DMS53 treated with DMSO at 0.1 percent for 48 hours (cell line): ENCODE measurements at regions not wholly inside any gene's neighbourhood (a gene's known extent, or its start where the extent isn't known, plus 50 kb on each side); places are given as distances from the start of the nearest gene placed in this dataset.
"Not testable (repeated sequence)": the region's sequence is repeated elsewhere in the genome, so short reads cannot be mapped to it uniquely, and the experiment has no call there.

Source experiments
- DNase-seq: peaks from one replicate; lab custom pipeline; 2025; ENCODE audit not compliant: unreplicated experiment; lab: John Stamatoyannopoulos, UW

DNA sequence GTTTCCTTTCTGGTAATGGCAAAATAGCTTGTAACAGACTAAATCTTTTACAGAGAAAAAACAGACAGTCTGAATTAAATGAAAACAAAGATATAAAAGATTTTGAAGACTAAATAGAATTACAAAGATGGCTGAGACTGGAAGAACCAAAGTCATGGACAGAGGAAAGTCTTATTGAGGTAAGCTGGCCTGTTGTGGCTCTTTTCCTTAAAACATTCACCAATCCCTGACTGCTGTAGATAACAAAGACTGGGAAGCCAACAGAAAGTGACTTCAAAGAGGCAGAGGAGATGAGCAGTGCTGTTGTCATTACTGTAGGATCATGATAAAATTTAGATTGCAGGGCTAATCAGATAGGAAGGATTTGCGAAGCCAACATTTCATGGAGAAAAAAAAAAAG is 517.0 kb downstream of the KIF2B start:
- no peak for DNase-seq

DNA sequence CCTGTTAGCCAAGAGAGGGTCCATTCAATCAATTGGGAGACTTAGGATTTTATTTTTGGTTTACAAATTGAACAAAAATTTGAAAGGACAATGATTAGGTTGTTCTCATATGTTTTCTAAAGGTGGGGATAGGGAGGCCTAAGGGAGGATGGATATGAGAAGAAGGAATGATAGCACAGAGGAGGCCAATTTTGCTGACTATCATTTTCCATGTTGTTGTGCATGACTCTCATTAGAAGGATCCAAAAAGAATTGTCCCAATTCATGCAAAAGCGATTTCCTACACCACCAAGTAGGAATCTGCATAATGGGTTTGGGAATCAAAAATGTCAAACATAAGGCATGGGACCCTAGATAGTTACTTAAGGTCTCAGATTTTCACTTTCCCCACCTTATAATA is 524.8 kb downstream of the KIF2B start:
- no peak for DNase-seq

DNA sequence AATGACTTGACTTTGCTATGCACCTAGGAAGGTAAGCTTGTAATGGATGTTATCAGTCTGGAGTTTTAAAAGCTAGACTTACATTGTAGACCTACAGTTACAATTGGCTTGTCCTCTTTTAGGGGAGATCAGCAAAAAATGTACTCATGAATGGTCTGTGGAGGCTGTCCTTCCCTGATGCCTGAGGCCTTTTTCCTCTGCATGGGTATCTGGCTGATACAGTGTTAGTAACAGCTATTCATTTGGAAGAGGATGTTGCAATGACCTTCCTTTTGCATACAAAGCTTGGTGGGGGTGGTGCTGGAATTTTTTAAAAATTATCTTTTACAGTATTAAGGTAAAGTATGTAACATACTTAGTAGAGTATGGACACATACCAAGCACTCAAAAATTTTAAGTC is 525.5 kb downstream of the KIF2B start:
- DNase-seq = no peak

DNA sequence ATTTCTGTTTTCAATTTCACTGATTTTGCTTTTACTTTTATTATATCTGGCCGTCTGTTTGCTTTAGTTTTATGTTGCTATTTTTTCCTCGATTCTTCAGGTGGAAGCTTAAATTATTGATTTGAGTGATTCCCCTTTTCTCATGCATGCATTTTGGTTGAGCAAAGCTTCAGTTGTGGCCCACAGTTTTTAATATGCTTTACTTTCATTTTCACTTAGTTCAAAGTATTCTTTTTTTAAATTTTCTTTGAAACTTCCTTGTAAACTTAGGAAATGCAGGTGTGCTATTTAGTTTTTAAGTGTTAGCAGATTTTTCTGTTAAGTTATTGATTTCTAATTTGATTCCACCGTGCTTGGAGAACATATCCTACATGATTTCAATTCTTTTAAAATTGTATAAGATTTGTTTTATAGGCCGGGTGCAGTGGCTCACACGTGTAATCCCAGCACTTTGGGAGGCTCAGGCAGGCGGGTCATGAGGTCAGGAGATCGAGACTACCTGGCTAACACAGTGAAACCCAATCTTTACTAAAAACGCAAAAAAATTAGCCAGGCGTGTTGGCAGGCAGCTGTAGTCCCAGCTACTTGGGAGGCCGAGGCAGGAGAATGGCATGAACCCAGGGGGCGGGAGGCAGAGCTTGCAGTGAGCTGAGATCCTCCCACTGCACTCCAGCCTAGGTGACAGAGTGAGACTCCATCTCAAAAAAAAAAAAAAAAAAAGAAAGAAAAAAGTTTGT is 531.2 kb downstream of the KIF2B start:
- DNase-seq = no peak

DNA sequence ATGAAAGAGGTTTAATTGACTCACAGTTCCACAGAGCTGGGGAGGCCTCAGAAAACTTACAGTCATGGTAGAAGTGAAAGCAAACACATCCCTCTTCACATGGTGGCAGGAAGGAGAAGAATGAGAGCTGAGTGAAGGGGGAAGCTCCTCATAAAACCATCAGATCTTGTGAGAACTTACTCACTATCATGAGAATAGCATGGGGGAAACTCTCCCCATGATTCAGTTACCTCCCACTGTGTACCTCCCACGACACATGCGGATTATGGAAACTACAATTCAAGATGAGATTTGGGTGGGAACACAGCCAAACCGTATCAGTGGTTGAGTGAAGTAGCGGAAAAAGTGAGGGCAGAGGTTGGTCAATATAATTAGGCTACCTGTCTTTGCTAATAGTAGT is 538.3 kb downstream of the KIF2B start:
- DNase-seq = not testable (repeated sequence)

DNA sequence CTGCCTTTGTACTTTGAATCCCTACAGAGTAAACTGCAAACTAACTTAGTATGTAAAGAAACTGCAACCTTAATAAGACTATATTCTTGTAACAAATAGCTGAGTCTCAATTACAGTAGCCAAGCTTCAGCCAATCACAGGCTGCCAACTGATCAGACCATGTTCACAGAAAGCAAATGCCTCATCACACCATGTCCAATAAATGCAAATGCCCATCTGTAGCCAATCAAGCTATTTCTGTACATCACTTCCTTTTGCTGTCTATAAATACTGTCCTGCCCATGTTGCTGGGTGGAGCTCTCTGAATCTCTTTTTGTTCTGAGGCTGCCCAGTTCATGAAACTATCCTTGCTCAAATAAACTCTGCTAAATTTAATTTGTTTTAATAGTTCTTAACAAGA is 531.7 kb upstream of the TOM1L1 start:
- no peak for DNase-seq

DNA sequence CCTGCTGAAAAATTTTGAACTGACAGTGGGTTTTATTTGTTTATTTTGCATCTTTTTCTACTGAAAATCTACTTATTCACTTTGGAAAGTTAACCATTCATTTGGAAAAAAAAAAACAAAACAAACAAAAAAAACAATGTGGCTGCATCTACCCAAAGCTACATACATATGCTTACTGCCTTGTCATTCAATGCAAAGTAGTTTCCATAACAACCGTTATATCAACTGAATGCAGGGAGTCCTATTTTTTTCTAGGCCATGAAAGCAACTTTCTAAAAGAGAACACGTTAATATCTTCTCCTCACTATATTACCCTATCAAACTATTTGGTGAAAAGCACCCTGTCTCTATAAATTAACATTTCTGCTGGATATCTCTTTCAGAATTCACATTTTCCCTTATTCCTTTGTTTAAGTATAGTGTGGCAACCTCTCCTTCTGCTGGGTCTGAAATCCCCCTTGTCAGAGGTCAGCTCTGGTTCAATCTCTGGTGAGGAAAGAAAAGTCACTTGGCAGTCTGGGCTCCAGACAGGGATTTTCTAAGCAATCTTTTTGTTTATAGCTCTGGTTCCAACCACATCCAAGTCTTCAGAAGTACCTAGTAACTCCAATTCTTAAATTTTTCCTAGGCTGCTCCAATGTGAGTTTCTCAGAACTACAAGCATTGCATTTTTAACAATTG is 528.4 kb upstream of the TOM1L1 start:
- no peak for DNase-seq

DNA sequence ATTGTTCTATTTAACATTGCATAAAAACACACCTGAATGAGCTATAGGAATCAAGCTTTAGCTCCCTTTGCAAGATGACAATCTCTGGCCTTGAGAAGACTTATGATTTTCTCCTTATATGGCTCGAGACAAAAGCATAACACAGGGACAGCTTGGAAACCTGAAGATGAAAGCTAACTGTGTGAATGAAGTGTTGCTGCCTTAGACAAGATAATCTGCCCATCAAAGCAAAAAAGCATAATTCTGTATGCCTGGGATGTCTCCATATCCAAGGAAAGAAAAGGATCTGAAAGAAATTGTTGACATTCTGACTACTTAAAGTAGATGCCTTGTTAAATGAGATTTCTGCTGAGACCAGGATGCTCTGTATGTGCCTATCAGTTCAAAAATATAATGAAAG is 526.7 kb upstream of the TOM1L1 start:
- no peak for DNase-seq

DNA sequence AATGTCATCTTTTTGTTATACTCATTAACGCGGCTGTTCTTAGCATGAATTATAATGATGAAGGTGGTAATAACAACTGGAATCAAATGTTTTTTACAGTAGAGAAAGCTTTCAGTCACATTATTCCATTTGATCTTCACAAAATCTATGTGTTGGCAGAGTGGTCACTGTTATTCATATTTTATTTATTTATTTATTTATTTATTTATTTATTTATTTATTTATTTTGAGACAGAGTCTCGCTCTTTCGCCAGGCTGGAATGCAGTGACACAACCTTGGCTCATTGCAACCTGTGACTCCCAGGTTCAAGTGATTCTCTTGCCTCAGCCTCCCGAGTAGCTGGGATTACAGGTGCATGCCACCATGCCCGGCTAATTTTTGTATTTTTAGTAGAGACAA is 524.2 kb upstream of the TOM1L1 start:
- DNase-seq = not testable (repeated sequence)

DNA sequence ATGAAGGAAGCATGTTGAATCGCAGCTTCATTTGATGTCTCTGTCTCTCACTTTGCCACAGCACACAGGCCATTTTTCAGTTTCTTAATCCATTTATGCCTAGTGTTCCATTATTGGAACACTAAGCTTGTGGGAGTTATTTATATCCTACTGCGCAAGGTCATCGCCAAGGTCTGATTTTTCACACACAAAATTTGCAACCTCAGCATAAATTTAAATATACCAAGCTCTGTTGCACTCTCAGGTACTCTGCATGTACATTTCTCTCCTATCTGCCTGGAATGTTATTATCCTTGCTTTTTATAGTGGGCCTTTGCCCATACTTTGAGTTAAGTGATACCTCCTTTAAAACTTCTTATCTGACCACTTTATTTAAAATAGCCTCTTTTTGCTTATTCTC is 519.2 kb upstream of the TOM1L1 start:
- DNase-seq = no peak

DNA sequence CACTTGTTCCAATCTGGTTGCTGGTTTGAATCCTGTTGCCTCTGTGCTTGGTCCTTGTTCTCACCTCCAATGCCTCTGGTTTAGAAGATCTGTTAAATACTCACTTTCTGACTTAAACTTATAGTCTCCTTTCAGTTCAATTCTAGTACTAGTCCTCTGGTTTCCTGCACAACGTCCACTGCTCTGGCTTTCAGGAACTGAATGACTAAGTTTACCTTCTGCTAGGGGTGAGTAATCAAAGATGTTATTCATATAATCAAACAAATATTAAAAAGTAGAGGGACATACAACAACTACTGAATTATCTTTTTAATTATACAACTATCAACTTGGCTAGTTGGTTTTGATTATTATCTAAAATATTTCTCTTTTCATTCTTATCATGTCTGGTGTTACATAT is 496.4 kb upstream of the TOM1L1 start:
- no peak for DNase-seq

DNA sequence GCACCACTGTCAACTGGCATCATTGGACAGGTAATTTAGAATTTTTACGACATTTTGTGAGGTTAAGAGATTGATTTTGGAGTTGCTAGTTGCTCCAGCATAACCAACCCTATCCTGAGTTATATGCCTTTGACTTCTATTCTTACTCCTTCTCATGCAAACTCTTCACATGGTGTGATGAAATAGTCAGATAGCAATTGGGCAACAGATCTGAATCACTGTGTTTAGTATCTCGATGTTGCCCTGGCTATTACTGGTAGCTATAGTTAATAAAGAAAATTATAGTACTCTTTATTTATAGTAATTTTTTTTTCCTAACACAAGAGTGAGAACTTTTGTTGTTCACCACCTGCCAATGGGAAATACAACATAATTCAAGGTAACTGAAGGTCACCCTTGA is 494.8 kb upstream of the TOM1L1 start:
- DNase-seq = no peak

DNA sequence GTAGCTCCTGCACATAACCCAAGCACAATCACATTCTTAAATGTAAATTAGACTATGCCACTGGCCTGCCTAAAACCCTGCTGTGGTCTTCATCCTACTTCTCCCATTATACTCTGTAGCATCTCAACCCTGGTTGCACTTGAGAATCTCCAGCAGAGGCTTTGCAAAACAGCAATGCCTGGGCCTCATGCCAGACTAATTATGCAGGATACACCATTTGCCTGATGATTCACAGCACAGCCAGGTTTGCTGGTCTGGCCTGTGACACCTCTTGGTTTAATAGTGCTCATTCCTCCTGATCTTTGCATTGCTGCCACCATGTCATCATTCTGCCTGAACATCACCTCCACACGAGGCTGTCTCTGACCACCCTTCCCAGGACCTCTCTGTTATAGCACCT is 491.9 kb upstream of the TOM1L1 start:
- DNase-seq = peak; percentile 26

DNA sequence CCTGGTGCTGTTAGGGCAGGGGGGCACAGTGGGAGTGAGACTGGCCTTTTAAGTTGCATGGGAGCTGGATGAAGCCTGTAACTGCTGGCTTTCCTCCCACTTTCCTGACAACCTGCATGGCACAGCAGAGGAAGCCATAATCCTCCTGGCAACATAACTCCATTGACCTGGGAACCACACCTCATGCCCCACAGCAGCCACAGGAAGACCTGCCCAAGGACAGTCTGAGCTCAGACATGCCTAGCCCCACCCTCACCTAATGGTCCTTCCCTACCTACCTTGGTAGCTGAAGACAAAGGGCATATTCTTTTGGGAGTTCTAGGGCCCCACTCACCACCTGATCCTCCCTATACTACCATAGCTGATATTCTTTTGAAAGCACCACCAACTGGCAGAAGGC is 482.2 kb upstream of the TOM1L1 start:
- DNase-seq = no peak

DNA sequence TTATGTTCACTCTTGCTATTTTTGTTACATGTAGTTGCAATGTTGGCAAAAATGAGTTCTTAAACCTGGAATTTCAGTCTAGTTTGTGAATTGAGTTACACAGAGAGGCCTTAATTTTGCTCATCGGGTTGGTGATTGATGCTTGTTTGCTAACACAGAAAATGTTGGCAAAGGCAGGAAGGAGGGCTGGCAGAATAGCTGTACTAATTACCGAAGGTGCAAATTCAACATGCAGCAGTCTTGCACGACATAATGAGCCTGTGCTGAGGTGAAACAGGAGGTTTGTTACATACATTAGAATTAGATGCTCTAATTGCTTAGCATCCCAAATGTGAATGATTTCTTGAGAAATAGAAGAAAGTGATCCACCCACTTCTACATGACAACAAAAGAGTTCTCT is 475.0 kb upstream of the TOM1L1 start:
- DNase-seq = no peak

DNA sequence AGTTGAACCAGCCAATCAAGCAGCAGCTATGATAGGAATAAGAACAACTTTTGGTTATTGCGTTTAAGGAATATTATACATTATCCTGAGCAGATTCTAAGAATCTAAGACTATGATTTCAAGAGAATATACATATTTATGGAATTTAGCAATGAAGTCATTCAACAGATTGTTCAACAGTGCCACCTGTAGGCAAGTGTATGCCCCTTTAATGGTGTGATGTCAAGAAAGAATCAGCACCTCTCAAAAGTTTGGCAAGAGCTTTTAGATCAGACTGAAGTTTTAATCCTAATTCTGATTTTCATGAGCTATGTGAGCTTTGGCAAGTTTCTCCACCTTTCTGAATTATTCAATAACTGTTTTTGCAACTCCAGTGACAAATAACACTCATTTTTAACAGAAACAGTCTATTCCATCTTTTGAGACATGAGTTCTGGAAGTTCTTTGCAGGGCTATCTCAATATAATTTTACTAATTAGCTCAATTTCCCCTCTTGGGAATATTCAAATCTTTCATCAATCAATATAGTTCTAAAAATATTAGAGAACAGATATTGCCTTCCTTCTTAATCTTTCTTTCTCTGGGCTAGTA is 474.3 kb upstream of the TOM1L1 start:
- DNase-seq = peak; percentile 37

DNA sequence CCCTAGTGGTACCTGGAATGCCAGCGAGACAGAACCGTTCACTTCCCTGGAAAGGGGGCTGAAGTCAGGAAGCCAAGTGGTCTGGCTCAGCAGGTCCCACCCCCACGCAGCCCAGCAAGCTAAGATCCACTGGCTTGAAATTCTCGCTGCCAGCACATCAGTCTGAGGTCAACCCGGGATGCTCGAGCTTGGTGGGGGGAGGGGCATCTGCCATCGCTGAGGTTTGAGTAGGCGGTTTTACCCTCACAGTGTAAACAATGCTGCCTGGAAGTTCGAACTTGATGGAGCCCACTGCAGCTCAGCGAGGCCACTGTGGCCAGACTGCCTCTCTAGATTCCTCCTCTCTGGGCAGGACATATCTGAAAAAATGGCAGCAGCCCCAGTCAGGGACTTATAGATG is 464.7 kb upstream of the TOM1L1 start:
- DNase-seq = no peak

DNA sequence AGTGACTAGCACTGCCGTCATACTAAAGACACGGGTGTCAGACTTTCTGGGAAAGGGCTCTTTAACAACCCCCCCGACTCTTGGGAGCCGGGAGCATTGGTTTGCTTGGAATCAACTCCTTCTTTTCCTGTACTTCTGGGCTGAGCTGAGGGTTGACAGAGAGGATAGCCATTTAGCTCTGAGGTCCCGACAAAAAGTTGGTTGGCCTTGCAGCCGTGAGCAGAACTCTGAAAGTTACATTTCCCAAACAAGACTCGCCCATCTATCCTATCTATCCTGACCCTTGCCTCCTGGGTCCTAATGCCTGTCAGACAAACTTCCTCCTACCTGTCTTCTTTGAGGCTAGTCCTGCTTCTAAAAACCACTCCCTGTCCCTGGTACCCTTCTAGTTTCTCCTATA is 460.8 kb upstream of the TOM1L1 start:
- no peak for DNase-seq

DNA sequence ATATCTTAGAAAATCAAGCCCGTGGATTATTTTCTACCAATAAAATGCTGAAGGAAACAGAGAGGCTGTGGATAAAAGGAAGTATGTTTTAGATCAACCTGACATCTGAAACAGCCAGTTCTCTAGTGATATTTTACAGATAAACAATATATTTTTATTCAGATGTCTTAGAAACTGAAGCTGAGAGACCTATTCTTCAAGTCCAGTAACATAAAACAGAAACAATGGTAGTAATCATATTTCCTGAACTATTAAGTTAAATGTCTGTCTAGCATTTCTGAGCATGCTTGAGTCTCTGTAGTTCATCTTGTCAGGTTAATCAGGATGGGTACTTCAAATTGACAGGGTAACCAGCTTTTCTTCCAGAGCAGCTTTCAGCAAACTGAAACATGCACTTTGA is 449.6 kb upstream of the TOM1L1 start:
- no peak for DNase-seq

DNA sequence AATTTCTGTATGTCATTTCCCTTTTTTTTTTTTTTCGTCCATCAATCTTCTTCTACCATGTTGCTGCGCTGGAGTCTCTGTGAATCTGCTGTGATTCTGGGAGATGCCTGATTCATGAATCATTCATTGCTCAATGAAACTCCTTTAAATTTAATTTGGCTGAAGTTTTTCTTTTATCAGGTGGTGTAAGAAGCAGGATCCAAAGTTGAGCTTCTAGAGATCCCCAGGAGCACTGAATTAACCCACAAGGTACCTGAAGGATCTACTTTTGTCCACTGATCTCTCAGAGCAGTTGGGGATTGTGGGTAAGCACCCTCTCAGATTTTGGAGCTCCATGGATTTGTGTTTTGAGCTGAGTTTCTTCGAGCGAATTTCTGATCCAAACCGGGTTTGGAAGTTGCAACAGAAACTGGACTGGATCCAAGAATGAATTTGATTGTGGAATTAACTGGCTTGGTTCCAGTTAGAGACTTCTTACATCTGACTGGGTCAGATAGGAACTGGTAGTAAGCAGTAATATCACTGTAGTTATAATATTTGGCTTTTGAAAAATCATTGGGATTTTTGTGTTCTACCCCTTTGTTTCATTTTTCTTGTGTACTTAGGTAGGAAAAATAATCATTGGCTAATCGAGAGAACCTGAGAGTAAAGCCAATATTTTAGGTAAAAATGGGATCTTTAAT is 447.8 kb upstream of the TOM1L1 start:
- no peak for DNase-seq

DNA sequence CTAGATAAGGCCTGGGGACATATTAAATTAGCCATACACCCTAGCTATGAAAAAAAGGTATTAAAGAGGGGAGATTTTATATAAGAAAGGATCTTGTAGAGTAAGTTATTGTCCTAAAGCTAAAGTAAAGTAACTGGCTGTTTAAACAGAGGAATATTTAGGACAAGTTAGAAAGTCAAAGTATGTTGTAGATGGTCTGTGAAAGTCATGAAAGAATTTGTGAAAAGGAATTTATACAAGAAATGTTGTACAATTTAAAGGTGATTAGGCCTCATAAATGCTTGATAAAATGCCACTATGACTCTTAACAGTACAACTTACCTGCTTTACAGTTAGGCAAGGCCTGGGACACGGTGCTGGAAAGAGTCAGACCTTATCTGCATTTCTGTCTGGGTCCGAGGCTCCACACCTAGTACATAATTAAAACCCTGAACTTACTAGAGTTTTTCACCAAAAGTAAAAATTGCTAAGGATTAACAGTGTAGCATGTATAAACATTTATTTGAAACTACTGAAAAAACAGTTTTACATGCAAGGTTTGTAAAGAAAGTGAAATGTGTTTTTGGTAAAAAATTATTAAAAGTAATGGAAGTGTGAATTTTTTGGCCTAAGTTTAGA is 445.3 kb upstream of the TOM1L1 start:
- no peak for DNase-seq

DNA sequence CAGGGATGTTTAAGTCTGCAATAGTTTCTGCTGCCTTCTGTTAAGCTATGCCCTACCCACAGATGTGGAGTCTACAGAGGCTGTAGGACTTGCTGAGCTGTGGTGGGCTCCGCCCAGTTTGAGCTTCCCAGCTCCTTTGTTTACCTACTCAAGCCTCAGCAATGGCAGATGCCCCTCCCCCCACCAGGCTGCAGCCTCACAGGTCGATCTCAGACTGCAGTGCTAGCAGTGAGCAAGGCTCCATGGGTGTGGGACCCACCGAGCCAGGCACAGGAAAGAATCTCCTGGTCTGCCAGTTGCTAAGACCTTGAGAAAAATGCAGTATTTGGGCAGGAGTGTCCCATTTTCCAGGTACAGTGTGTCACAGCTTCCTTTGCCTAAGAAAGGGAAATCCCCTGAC is 435.2 kb upstream of the TOM1L1 start:
- not testable (repeated sequence) for DNase-seq
